Osteocyte (in vitro differentiated cells): ENCODE measurements at regions not wholly inside any gene's neighbourhood (a gene's known extent, or its start where the extent isn't known, plus 50 kb on each side); places are given as distances from the start of the nearest gene placed in this dataset.

Source experiments
- DNase-seq: peaks from one replicate; pipeline ENCODE4 v3.0.0; 2021; ENCODE audit warnings: mixed read lengths; ENCODE audit not compliant: unreplicated experiment; ENCODE audit errors: extremely low spot score
- H3K27ac Mint-ChIP-seq: one replicate; pipeline ENCODE4 v1.8.0; 2021; ENCODE audit warnings: mild to moderate bottlenecking, mixed read lengths; ENCODE audit not compliant: unreplicated experiment
- H3K27me3 Mint-ChIP-seq: one replicate; pipeline ENCODE4 v1.8.0; 2021; ENCODE audit warnings: mixed read lengths; ENCODE audit not compliant: unreplicated experiment
- H3K36me3 Mint-ChIP-seq: one replicate; pipeline ENCODE4 v1.8.0; 2021; ENCODE audit warnings: mixed read lengths; ENCODE audit not compliant: unreplicated experiment
- H3K4me1 Mint-ChIP-seq: one replicate; pipeline ENCODE4 v1.8.0; 2021; ENCODE audit warnings: mixed read lengths; ENCODE audit not compliant: unreplicated experiment
- H3K4me3 Mint-ChIP-seq: one replicate; pipeline ENCODE4 v1.8.0; 2021; ENCODE audit warnings: mild to moderate bottlenecking, moderate library complexity, mixed read lengths; ENCODE audit not compliant: unreplicated experiment
- H3K9me3 Mint-ChIP-seq: one replicate; pipeline ENCODE4 v1.8.0; 2021; ENCODE audit warnings: mixed read lengths; ENCODE audit not compliant: unreplicated experiment
- TF ChIP-seq, protein P1 (sequence below): fragments of 200-600 bp; sonication (generic); IDR thresholded peaks from 2 replicates; pipeline ENCODE4 v1.5.0; 2021; ENCODE audit warnings: antibody characterized with exemption, mild to moderate bottlenecking, moderate library complexity

DNA sequence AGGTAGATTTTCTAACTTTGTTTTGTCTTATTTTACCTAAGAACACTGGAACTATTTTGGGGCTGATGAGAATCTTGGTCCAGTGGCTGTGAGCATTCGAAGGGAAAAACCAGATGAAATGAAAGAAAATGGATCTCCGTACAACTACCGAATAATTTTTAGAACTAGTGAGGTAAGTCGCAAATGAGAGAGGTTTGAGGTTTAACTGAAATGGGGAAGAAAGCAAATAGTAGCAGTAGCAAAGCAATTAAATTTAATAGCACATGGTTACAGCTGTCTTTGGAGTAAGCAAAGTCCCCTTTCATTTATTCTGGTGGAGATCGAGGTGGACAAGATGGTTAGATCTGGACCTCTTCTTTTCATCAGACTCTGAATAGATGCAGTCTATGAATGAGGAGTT lies 313.5 kb upstream of the RGS6 start:
- Mint-ChIP-seq H3K27me3 (no peaks in the 10 kb centered on the region), H3K36me3 (peaks cover 37% of the 10 kb centered on the region), H3K9me3 (no peaks in the 10 kb centered on the region), H3K4me1 (peaks cover 24% of the 10 kb centered on the region), H3K4me3 (no peak overlapping the region), H3K27ac (no peak overlapping the region)
- TF ChIP-seq, protein P1, sequence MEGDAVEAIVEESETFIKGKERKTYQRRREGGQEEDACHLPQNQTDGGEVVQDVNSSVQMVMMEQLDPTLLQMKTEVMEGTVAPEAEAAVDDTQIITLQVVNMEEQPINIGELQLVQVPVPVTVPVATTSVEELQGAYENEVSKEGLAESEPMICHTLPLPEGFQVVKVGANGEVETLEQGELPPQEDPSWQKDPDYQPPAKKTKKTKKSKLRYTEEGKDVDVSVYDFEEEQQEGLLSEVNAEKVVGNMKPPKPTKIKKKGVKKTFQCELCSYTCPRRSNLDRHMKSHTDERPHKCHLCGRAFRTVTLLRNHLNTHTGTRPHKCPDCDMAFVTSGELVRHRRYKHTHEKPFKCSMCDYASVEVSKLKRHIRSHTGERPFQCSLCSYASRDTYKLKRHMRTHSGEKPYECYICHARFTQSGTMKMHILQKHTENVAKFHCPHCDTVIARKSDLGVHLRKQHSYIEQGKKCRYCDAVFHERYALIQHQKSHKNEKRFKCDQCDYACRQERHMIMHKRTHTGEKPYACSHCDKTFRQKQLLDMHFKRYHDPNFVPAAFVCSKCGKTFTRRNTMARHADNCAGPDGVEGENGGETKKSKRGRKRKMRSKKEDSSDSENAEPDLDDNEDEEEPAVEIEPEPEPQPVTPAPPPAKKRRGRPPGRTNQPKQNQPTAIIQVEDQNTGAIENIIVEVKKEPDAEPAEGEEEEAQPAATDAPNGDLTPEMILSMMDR = no peak
- no peak for DNase-seq

DNA sequence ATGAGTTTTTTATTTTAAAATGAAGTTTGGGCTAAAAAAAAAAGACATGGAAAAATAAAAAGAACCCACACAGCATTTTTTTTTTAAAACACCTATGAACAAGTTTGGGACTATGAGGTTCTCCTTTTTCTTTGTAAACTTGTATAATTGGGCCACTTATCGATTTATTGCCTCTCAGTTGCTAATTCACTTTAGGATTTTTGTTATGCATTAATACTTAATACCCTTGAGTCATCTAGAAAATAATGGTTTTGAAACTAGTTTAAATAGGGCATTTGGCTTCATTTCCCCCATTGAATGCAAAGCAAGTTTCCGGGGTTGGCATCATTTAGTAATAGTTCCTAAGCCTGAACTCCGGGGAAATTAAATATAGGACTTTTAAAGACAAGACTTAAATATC lies 312.8 kb upstream of the RGS6 start:
- TF ChIP-seq, protein P1 = no peak
- H3K9me3 Mint-ChIP-seq = no peaks in the 10 kb centered on the region
- H3K27me3 Mint-ChIP-seq = no peaks in the 10 kb centered on the region
- H3K27ac Mint-ChIP-seq = no peak overlapping the region
- H3K36me3 Mint-ChIP-seq = peaks cover 44% of the 10 kb centered on the region
- no peak for DNase-seq
- H3K4me1 Mint-ChIP-seq = peaks cover 27% of the 10 kb centered on the region
- no peak overlapping the region for H3K4me3 Mint-ChIP-seq

DNA sequence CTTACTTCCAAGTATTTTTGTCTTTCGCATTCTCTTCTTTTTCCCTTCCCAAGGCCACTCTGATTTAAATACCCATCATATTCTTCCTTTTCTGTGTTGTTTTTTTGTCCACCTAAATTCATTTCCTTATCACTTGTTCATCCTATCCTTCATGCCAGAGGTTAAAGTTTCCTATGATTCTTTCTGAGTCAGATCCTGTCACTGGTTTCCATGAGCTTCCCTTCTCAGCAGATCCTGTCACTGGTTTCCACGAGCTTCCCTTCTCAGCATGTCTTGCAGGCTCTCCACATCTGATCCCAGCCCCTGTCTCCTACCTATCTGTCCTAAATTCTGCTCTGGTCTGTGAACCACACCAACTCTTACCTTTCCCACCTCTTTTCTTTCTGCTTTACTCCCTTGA lies 311.8 kb upstream of the RGS6 start:
- Mint-ChIP-seq H3K4me1 (peaks cover 27% of the 10 kb centered on the region), H3K27me3 (no peaks in the 10 kb centered on the region), H3K9me3 (no peaks in the 10 kb centered on the region), H3K36me3 (peaks cover 49% of the 10 kb centered on the region), H3K4me3 (no peak overlapping the region), H3K27ac (peak overlapping the region; percentile 24)
- TF ChIP-seq, protein P1 = no peak
- DNase-seq = no peak

DNA sequence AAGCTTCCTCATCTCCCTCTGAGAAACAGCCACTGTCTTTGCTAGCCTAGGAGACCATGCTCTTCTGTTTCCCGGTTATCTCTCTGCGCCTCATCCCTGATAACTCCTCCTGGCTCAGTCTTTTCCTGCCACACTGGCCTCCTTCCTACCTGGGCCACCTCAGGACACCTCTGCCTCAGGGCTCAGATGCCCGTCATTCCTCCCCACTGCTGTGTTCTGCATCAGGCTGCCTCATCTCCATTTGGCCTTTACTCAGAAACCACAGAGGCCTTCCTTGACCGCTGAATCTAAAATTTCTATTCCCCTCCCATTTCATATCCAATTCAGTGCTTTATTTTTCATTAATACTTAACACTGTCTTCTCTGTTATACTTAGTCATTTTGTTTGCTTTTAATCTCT lies 311.0 kb upstream of the RGS6 start:
- DNase-seq = no peak
- TF ChIP-seq, protein P1 = no peak
- H3K9me3 Mint-ChIP-seq = no peaks in the 10 kb centered on the region
- H3K27me3 Mint-ChIP-seq = no peaks in the 10 kb centered on the region
- no peak overlapping the region for H3K4me3 Mint-ChIP-seq
- peak overlapping the region; percentile 60 for H3K27ac Mint-ChIP-seq
- peaks cover 47% of the 10 kb centered on the region for H3K36me3 Mint-ChIP-seq
- H3K4me1 Mint-ChIP-seq = peaks cover 27% of the 10 kb centered on the region

DNA sequence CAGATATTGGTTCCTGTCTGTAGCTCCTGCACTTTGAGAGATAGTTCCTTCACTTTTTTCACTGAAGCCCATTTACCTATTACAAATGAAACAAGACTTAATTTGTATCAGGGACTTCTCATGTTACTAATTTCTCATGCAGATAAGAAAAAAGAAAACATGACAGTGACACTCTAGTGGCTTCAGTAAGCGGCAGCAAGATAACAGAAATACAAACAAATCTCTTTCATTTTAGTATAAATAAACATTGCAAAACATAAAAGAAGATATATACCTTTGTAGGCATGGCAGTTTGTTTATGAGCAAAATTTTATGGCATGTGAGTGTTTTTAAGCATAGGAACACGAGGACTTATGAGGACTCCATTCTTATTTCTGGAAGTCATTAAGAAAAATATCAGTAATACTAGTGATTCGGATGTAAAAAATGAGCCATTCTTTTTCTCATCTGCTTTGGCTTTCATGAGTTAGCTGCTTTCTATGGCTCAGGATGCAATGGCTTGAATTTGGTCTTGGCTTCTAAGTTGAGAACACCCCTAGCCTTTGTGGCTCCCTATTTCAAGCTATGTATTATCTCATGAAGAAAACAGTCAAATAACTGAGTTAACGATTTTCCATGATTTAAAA lies 310.1 kb upstream of the RGS6 start:
- no peaks in the 10 kb centered on the region for H3K27me3 Mint-ChIP-seq
- DNase-seq = no peak
- H3K4me1 Mint-ChIP-seq = peaks cover 27% of the 10 kb centered on the region
- peaks cover 46% of the 10 kb centered on the region for H3K36me3 Mint-ChIP-seq
- H3K9me3 Mint-ChIP-seq = no peaks in the 10 kb centered on the region
- no peak overlapping the region for H3K27ac Mint-ChIP-seq
- no peak overlapping the region for H3K4me3 Mint-ChIP-seq
- TF ChIP-seq, protein P1 = no peak
